Stimulated activated CD4-positive, alpha-beta T cell treated with anti-CD3 and anti-CD28 coated beads, Interleukin-4, amount 100 ng/mL, for 1 hour (primary cell): ENCODE measurements at regions not wholly inside any gene's neighbourhood (a gene's known extent, or its start where the extent isn't known, plus 50 kb on each side); places are given as distances from the start of the nearest gene placed in this dataset.
A peak's percentile ranks its signal among the peaks of the same experiment; 100 is the strongest.

Experiments
- DNase-seq: peaks from one replicate; pipeline ENCODE4 v3.0.0-alpha.2; 2020

DNA sequence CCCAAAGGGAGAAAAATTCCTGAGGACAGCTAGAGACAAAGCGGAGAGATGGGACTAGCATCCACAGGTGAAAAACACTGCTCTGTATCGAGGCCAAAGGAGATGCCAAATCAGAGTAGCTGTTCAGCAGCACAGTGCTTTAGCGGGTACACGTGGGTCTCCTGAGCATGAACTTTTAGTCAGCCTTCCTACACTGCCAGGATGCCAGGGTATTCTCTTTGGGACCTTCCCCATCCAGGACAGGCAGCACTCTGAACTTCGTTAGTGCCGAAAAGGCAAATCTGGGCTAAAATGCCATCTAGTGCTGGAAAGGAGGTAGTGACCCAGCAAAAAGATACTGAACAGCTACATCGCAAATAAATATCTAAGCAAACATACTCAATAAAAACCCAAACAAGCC lies 64.9 kb downstream of the C6orf58 start:
- peak; percentile 1 for DNase-seq
